Astrocyte of the spinal cord (primary cell): ENCODE measurements at regions not wholly inside any gene's neighbourhood (a gene's known extent, or its start where the extent isn't known, plus 50 kb on each side); places are given as distances from the start of the nearest gene placed in this dataset.

ENCODE experiments used
- DNase-seq: peaks from one replicate; pipeline ENCODE4 v3.0.0; 2011; ENCODE audit warnings: low read depth, low spot score
- H3K4me3 ChIP-seq: 2 replicates; pipeline ENCODE4 v1.5.1; 2011; ENCODE audit warnings: low read depth, mild to moderate bottlenecking, low read length, moderate library complexity
- CTCF ChIP-seq: IDR thresholded peaks from 2 replicates; pipeline ENCODE4 v1.5.1; 2012; ENCODE audit warnings: low read depth, mild to moderate bottlenecking, low read length, inconsistent platforms
- in situ Hi-C: cut with HindIII; loops from 2 replicates; pipeline ENCODE4 v1.10.0; 2017; ENCODE audit warnings: low sequenced_read_pairs

- no peak overlapping the region for H3K4me3 ChIP-seq
- in situ Hi-C loops: no loop called here
- TF ChIP-seq CTCF: no peak
- no peak for DNase-seq
Measured at GRCh38 chr2:201568217-201568820, 75.0 kb downstream of the TMEM237 start.

GRCh38 chr2:201559067-201559710 is 84.1 kb downstream of the TMEM237 start:
- no peak for TF ChIP-seq CTCF
- no peak overlapping the region for H3K4me3 ChIP-seq
- DNase-seq: no peak
- in situ Hi-C loops: no loop called here

- no peak for DNase-seq
- no peak for TF ChIP-seq CTCF
- in situ Hi-C loops: no loop called here
- no peak overlapping the region for H3K4me3 ChIP-seq
Measured at GRCh38 chr2:201558665-201559064, 84.6 kb downstream of the TMEM237 start.

- H3K4me3 ChIP-seq: no peak overlapping the region
- in situ Hi-C loops: no loop called here
- no peak for TF ChIP-seq CTCF
- no peak for DNase-seq
Measured at GRCh38 chr2:201558232-201558631, 85.1 kb downstream of the TMEM237 start.

GRCh38 chr2:201551901-201552300 is 91.4 kb downstream of the TMEM237 start:
- H3K4me3 ChIP-seq: no peak overlapping the region
- DNase-seq: no peak
- TF ChIP-seq CTCF: no peak
- in situ Hi-C loops: no loop called here

GRCh38 chr2:201546576-201546975 is 95.0 kb downstream of the STRADB start:
- H3K4me3 ChIP-seq: no peak overlapping the region
- peak; percentile 20 for DNase-seq
- in situ Hi-C loops: no loop called here
- TF ChIP-seq CTCF: no peak
